IMR-90 (cell line): ENCODE measurements at regions not wholly inside any gene's neighbourhood (a gene's known extent, or its start where the extent isn't known, plus 50 kb on each side); places are given as distances from the start of the nearest gene placed in this dataset.

Experiments used
- ATAC-seq: fragments of 200-7000 bp; cut with Tn5 transposase; 2 replicates; pipeline ENCODE4 v1.9.1; 2020; ENCODE audit warnings: low read depth, mild to moderate bottlenecking, moderate library complexity
- BruUV-seq: library from RNA; stranded (reverse); fragments of 400-500 nt; replicated peaks from 2 replicates; lab custom pipeline; 2021; lab: Mats Ljungman, UMichigan
- CTCF ChIA-PET: fragments of 300-600 bp; formaldehyde crosslinking; extraction: SDS; loops from one replicate; lab custom pipeline; 2021; ENCODE audit warnings: antibody characterized with exemption; lab: Yijun Ruan, JAX
- POLR2A ChIA-PET: fragments of 300-600 bp; sonication (Branson Sonifier 250); formaldehyde crosslinking; loops from one replicate; lab custom pipeline; 2022; ENCODE audit warnings: antibody characterized with exemption; ENCODE audit not compliant: unreplicated experiment; lab: Charles Lee
- DNase-seq: peaks from one replicate; pipeline ENCODE4 v3.0.0; 2013
- H2AFZ ChIP-seq: replicated peaks from 2 replicates; pipeline ENCODE3; 2013; ENCODE audit warnings: low read length, mild to moderate bottlenecking; ENCODE audit not compliant: poor library complexity
- H2AK5ac ChIP-seq: 2 replicates; pipeline ENCODE4 v1.6.1; 2013; ENCODE audit warnings: low read depth, low read length, inconsistent platforms
- H2AK9ac ChIP-seq: replicated peaks from 2 replicates; pipeline ENCODE3; 2013; ENCODE audit warnings: mild to moderate bottlenecking, low read depth, low read length, moderate library complexity; ENCODE audit not compliant: poor library complexity
- H2BK120ac ChIP-seq: 2 replicates; pipeline ENCODE4 v1.6.1; 2013; ENCODE audit warnings: low read depth, low read length, inconsistent platforms
- H2BK15ac ChIP-seq: 3 replicates; pipeline ENCODE4 v1.6.1; 2013; ENCODE audit warnings: low read depth, low read length, inconsistent platforms
- H2BK20ac ChIP-seq: 2 replicates; pipeline ENCODE4 v1.6.1; 2013; ENCODE audit warnings: low read depth, mild to moderate bottlenecking, inconsistent platforms, low read length, moderate library complexity
- H2BK5ac ChIP-seq: 2 replicates; pipeline ENCODE4 v1.6.1; 2013; ENCODE audit warnings: mild to moderate bottlenecking, low read depth, low read length, inconsistent platforms; ENCODE audit not compliant: poor library complexity, severe bottlenecking
- H3K14ac ChIP-seq: replicated peaks from 2 replicates; pipeline ENCODE4 v1.6.1; 2013; ENCODE audit warnings: low read depth, low read length, inconsistent platforms
- H3K18ac ChIP-seq: 2 replicates; pipeline ENCODE4 v1.6.1; 2013; ENCODE audit warnings: low read depth, low read length, control low read depth
- H3K23ac ChIP-seq: 2 replicates; pipeline ENCODE4 v1.6.1; 2013; ENCODE audit warnings: low read depth, low read length, inconsistent platforms
- H3K27ac ChIP-seq: 2 replicates; pipeline ENCODE4 v1.5.1; 2013; ENCODE audit warnings: mild to moderate bottlenecking, control low read depth, low read length; ENCODE audit not compliant: insufficient read depth
- H3K27me3 ChIP-seq: 2 replicates; pipeline ENCODE4 v1.6.1; 2013; ENCODE audit warnings: low read length; ENCODE audit not compliant: control insufficient read depth, insufficient read depth
- H3K36me3 ChIP-seq: 2 replicates; pipeline ENCODE4 v1.6.1; 2013; ENCODE audit warnings: low read length, mixed read lengths; ENCODE audit not compliant: control insufficient read depth, insufficient read depth
- H3K4ac ChIP-seq: 2 replicates; pipeline ENCODE4 v1.6.1; 2013; ENCODE audit warnings: low read depth, low read length, inconsistent platforms
- H3K4me1 ChIP-seq: 2 replicates; pipeline ENCODE4 v1.6.1; 2013; ENCODE audit warnings: low read length, mixed read lengths; ENCODE audit not compliant: control insufficient read depth, insufficient read depth
- H3K4me2 ChIP-seq: 2 replicates; pipeline ENCODE4 v1.6.1; 2013; ENCODE audit warnings: low read depth, mild to moderate bottlenecking, control low read depth, low read length, moderate library complexity
- H3K4me3 ChIP-seq: 2 replicates; pipeline ENCODE4 v1.5.1; 2013; ENCODE audit warnings: low read depth, mild to moderate bottlenecking, control low read depth, low read length, moderate library complexity; ENCODE audit not compliant: insufficient read depth
- H3K56ac ChIP-seq: 2 replicates; pipeline ENCODE4 v1.6.1; 2013; ENCODE audit warnings: low read length, inconsistent platforms; ENCODE audit not compliant: insufficient read depth; ENCODE audit errors: extremely low read depth
- H3K79me1 ChIP-seq, 2 experiments: 2 replicates each; pipeline ENCODE4 v1.6.1; 2013; ENCODE audit warnings: low read length in 2 of 2, inconsistent platforms in 1 of 2, low read depth in 1 of 2
- H3K9ac ChIP-seq: 2 replicates; pipeline ENCODE4 v1.6.1; 2013; ENCODE audit warnings: low read depth, low read length, control low read depth
- H3K9me1 ChIP-seq: 2 replicates; pipeline ENCODE4 v1.6.1; 2013; ENCODE audit warnings: low read length, inconsistent platforms; ENCODE audit not compliant: insufficient read depth
- H3K9me3 ChIP-seq: 2 replicates; pipeline ENCODE4 v1.6.1; 2013; ENCODE audit warnings: low read length; ENCODE audit not compliant: control insufficient read depth, insufficient read depth
- H4K20me1 ChIP-seq: 2 replicates; pipeline ENCODE4 v1.6.1; 2013; ENCODE audit warnings: low read length, inconsistent platforms; ENCODE audit not compliant: insufficient read depth
- H4K5ac ChIP-seq: 2 replicates; pipeline ENCODE4 v1.6.1; 2013; ENCODE audit warnings: mild to moderate bottlenecking, low read depth, low read length, control low read depth
- H4K8ac ChIP-seq, 2 experiments: 2 replicates each; pipeline ENCODE4 v1.6.1; 2013; ENCODE audit warnings: low read depth in 2 of 2, low read length in 2 of 2, control low read depth in 1 of 2, inconsistent platforms in 1 of 2
- H4K91ac ChIP-seq: 2 replicates; pipeline ENCODE4 v1.6.1; 2013; ENCODE audit warnings: low read depth, low read length, inconsistent platforms; ENCODE audit not compliant: insufficient read depth
- BHLHE40 ChIP-seq: fragments of 150-350 bp; IDR thresholded peaks from 2 replicates; pipeline ENCODE4 v1.6.1; 2016; ENCODE audit warnings: mild to moderate bottlenecking, low read depth, low read length
- CTCF ChIP-seq: conservative IDR thresholded peaks from 2 replicates; pipeline ENCODE4 v1.5.1; 2012; ENCODE audit warnings: mild to moderate bottlenecking, low read depth, low read length, improper control_type of control experiment
- FOS ChIP-seq: fragments of 150-350 bp; IDR thresholded peaks from 2 replicates; pipeline ENCODE4 v1.6.1; 2016; ENCODE audit warnings: low read depth, low read length
- POLR2A ChIP-seq: IDR thresholded peaks from 2 replicates; pipeline ENCODE4 v1.6.1; 2012; ENCODE audit warnings: mild to moderate bottlenecking, low read depth, low read length
- RAD21 ChIP-seq: IDR thresholded peaks from 2 replicates; pipeline ENCODE4 v1.6.1; 2012; ENCODE audit warnings: low read length, improper control_type of control experiment
- RFX5 ChIP-seq: IDR thresholded peaks from 2 replicates; pipeline ENCODE4 v1.8.0; 2012; ENCODE audit warnings: low read depth, mild to moderate bottlenecking, low read length, moderate library complexity
- SMC3 ChIP-seq: fragments of 150-350 bp; IDR thresholded peaks from 2 replicates; pipeline ENCODE4 v1.6.1; 2016; ENCODE audit warnings: low read depth, mild to moderate bottlenecking, antibody characterized with exemption, low read length, moderate library complexity
- WGBS, 2 experiments: methylation state at CpG; one replicate each; pipeline versions ENCODE4 v1.1.5 to v1.1.7; 2013; ENCODE audit warnings: missing lambda C conversion rate in 2 of 2; ENCODE audit not compliant: insufficient read length in 1 of 2; ENCODE audit errors: extremely low coverage in 2 of 2; 5-methylcytosine and 5-hydroxymethylcytosine counted together
- dilution Hi-C: fragments of 300-500 bp; cut with HindIII; formaldehyde crosslinking; loops from one replicate; pipeline ENCODE4 v1.14.3; 2018; ENCODE audit warnings: low sequenced_read_pairs; ENCODE audit not compliant: unreplicated experiment
- in situ Hi-C: fragments of 300-500 bp; cut with MboI; formaldehyde crosslinking; loops from 3 replicates; pipeline ENCODE4 v1.14.3; 2019; ENCODE audit warnings: low sequenced_read_pairs, inconsistent platforms, mixed read lengths
- intact Hi-C: fragments of 100-400 bp; cut with micrococcal nuclease; formaldehyde crosslinking; loops from 2 replicates; pipeline ENCODE4 v1.10.0; 2022

DNA sequence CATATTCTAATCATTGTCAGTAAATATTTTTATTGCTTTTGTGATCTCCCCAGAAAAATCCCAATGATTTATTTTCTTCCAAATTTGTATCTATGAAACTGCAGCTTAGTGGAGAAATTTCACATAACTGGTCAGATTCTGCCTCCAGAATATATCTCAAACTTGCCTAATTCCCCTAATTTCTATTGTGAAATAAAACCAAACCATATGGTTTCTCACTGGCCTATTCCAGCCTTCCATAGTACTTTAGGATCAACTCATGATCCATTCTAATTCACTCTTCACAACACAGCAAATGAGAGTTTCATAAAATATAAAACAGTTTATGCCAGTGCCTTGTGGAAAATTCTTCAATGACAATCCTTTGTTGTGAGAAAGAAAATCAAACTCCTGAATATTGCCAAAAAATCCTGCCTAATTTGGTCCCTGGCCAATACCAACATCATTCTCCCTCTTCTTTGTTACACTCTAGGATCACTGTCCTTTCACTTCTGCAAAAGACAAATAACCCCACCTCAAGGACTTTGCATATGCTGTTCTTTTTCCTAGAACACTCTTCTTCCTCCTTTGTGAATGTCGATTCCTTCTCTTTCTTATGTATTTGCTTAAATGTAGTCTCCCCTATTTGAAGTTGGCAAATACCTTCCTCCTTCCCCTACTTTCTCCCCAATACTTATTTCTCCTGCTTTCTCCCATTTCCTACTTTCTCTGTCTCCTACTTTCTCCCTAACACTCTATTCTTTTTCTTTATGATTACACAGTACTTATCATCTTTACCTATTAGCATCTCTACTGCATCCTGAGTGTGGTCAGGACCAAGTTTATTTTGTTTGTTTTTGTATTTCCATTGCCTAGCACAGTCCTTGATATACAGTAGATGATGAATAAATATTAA is 587.5 kb downstream of the RFPL4B start:
- POLR2A ChIA-PET = no interaction called here
- no peak overlapping the region for H3K56ac ChIP-seq
- H4K8ac ChIP-seq = no peak overlapping the region
- H3K4ac ChIP-seq = no peak overlapping the region
- in situ Hi-C loops (no loop called here), dilution Hi-C loops (no loop called here), intact Hi-C loops (no loop called here)
- no peak overlapping the region for H3K4me2 ChIP-seq
- H3K36me3 ChIP-seq = no peaks in the 10 kb centered on the region
- BruUV-seq = no TSS peak
- H4K20me1 ChIP-seq = no peaks in the 10 kb centered on the region
- H2AK9ac ChIP-seq = no peak overlapping the region
- no peak overlapping the region for H2BK5ac ChIP-seq
- H2AK5ac ChIP-seq = no peak overlapping the region
- no peak overlapping the region; the same call in 1 of the 2 replicates for H2BK120ac ChIP-seq
- no peak overlapping the region for H2BK15ac ChIP-seq
- no peak overlapping the region for H2AFZ ChIP-seq
- no peak overlapping the region for H3K9ac ChIP-seq
- H3K4me1 ChIP-seq = peaks cover 6% of the 10 kb centered on the region
- ATAC-seq (no peak), DNase-seq (no peak)
- no peak overlapping the region for H4K5ac ChIP-seq
- TF ChIP-seq POLR2A (no peak), BHLHE40 (no peak), SMC3 (no peak), CTCF (no peak), FOS (no peak), RFX5 (no peak), RAD21 (no peak)
- no peak overlapping the region for H3K23ac ChIP-seq
- no peaks in the 10 kb centered on the region for H3K79me1 ChIP-seq
- no peak overlapping the region for H3K14ac ChIP-seq
- H3K27me3 ChIP-seq = no peaks in the 10 kb centered on the region
- no peak overlapping the region for H3K18ac ChIP-seq
- WGBS, 2 experiments = no CpG with 5 or more reads among the region's 1 CpG
- no peaks in the 10 kb centered on the region for H3K9me3 ChIP-seq
- CTCF ChIA-PET = no interaction called here
- H3K4me3 ChIP-seq = no peak overlapping the region
- H3K9me1 ChIP-seq = no peaks in the 10 kb centered on the region
- H2BK20ac ChIP-seq = no peak overlapping the region
- no peak overlapping the region for H4K91ac ChIP-seq
- H3K27ac ChIP-seq = no peak overlapping the region
